ENCODE measurements at regions not wholly inside any gene's neighbourhood (a gene's known extent, or its start where the extent isn't known, plus 50 kb on each side); places are given as distances from the start of the nearest gene placed in this dataset.

DNA sequence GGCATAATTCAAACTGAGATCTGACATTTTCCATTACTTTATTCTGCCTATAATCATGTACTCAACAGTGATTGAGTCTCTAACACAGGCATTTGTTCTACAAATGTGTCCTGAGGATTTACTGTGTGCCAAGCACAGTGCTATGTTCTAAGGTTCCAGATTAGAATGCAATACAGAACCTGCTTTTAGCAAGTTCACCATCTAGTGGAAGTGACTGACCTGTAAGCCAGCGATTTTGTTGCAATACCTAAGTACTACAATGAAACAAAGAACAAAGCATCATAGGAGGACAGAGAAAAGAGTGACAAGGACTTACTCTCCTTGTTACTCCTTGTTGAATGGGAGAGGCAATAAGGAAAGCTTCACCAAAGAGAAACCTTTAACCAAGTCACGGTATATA, 348.1 kb downstream of the ELAVL2 start:
- no peak for TF ChIP-seq POLR2A (IDR thresholded peaks at IDR 0.05)
- TF ChIP-seq, protein P1, sequence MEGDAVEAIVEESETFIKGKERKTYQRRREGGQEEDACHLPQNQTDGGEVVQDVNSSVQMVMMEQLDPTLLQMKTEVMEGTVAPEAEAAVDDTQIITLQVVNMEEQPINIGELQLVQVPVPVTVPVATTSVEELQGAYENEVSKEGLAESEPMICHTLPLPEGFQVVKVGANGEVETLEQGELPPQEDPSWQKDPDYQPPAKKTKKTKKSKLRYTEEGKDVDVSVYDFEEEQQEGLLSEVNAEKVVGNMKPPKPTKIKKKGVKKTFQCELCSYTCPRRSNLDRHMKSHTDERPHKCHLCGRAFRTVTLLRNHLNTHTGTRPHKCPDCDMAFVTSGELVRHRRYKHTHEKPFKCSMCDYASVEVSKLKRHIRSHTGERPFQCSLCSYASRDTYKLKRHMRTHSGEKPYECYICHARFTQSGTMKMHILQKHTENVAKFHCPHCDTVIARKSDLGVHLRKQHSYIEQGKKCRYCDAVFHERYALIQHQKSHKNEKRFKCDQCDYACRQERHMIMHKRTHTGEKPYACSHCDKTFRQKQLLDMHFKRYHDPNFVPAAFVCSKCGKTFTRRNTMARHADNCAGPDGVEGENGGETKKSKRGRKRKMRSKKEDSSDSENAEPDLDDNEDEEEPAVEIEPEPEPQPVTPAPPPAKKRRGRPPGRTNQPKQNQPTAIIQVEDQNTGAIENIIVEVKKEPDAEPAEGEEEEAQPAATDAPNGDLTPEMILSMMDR (IDR thresholded peaks at IDR 0.05 in 4 of 5, conservative IDR thresholded peaks at IDR 0.05 in 1 of 5): no peak

All from gastrocnemius medialis (tissue), 4 donors.